HG03439 (cell line): ENCODE measurements at regions not wholly inside any gene's neighbourhood (a gene's known extent, or its start where the extent isn't known, plus 50 kb on each side); places are given as distances from the start of the nearest gene placed in this dataset.

Experiments
- ATAC-seq: cut with Tn5 transposase; IDR thresholded peaks from one replicate; pipeline ENCODE4 v1.9.1; 2021; ENCODE audit warnings: mild to moderate bottlenecking, moderate library complexity; ENCODE audit not compliant: unreplicated experiment

GRCh38 chr14:51442513-51443175 is 202.6 kb downstream of the TMX1 start:
- no peak for ATAC-seq

- no peak for ATAC-seq
These were observed 203.4 kb downstream of the TMX1 start for GRCh38 chr14:51443195-51444018.

- no peak for ATAC-seq
These were observed 204.4 kb downstream of the TMX1 start for GRCh38 chr14:51444353-51445000.

- no peak for ATAC-seq
These were observed 204.9 kb downstream of the TMX1 start for GRCh38 chr14:51445001-51445390.

- no peak for ATAC-seq
These were observed 204.9 kb upstream of the FRMD6 start for GRCh38 chr14:51446771-51447170.

- no peak for ATAC-seq
These were observed 204.3 kb upstream of the FRMD6 start for GRCh38 chr14:51447411-51447810.

GRCh38 chr14:51448831-51449670 is 202.7 kb upstream of the FRMD6 start:
- ATAC-seq: no peak

- no peak for ATAC-seq
These were observed 202.0 kb upstream of the FRMD6 start for GRCh38 chr14:51449681-51450080.

- ATAC-seq: no peak
These were observed 200.1 kb upstream of the FRMD6 start for GRCh38 chr14:51451561-51451960.

GRCh38 chr14:51453869-51454268 is 197.8 kb upstream of the FRMD6 start:
- no peak for ATAC-seq

- no peak for ATAC-seq
These were observed 197.4 kb upstream of the FRMD6 start for GRCh38 chr14:51454351-51454750.

- ATAC-seq: no peak
These were observed 196.5 kb upstream of the FRMD6 start for GRCh38 chr14:51455041-51455835.

- ATAC-seq: no peak
These were observed 193.7 kb upstream of the FRMD6 start for GRCh38 chr14:51457843-51458562.

GRCh38 chr14:51458563-51458955 is 193.2 kb upstream of the FRMD6 start:
- ATAC-seq: no peak

GRCh38 chr14:51460011-51460410 is 191.7 kb upstream of the FRMD6 start:
- no peak for ATAC-seq

GRCh38 chr14:51462182-51462581 is 189.5 kb upstream of the FRMD6 start:
- no peak for ATAC-seq

GRCh38 chr14:51462706-51463105 is 189.0 kb upstream of the FRMD6 start:
- no peak for ATAC-seq

GRCh38 chr14:51463461-51463860 is 188.2 kb upstream of the FRMD6 start:
- ATAC-seq: no peak

- no peak for ATAC-seq
These were observed 187.3 kb upstream of the FRMD6 start for GRCh38 chr14:51464411-51464810.

GRCh38 chr14:51465486-51465885 is 186.2 kb upstream of the FRMD6 start:
- no peak for ATAC-seq
